ENCODE measurements at regions not wholly inside any gene's neighbourhood (a gene's known extent, or its start where the extent isn't known, plus 50 kb on each side); places are given as distances from the start of the nearest gene placed in this dataset.

DNA sequence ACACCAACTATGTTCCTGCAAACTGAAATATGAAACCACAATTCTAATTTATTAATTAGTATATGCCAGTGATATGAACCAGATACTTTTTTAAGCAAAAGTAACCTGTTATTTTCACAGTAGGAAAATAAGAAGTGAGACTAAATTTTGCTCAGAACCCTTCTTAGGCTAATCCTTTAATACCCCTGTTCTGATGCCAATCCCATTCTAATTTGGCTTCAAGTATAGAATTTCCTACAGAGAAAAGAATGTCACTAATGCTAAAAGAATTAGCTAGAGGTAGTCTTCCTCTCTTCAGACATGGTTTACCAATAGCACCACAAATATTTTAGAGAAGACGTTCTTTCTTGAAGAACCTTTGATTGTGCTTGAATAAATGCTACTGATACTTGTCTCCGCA, 758.4 kb downstream of the FLRT2 start:
- Histone ChIP-seq H3K36me3 (ENCODE audit: control insufficient read depth, insufficient read depth, low read length) (no peaks in the 10 kb centered on the region), H3K27me3 (replicated peaks; ENCODE audit: control insufficient read depth, insufficient read depth, low read length, poor library complexity, severe bottlenecking) (no peaks in the 10 kb centered on the region), H3K9me3 (ENCODE audit: control insufficient read depth, low read length) (no peaks in the 10 kb centered on the region), H3K27ac (ENCODE audit: insufficient read depth, low read length, poor library complexity, severe bottlenecking) (no peak overlapping the region), H3K4me1 (ENCODE audit: control insufficient read depth, insufficient read depth, low read length, poor library complexity, severe bottlenecking) (no peaks in the 10 kb centered on the region), H3K4me3 (ENCODE audit: insufficient read depth, low read depth, low read length, poor library complexity, severe bottlenecking) (no peak overlapping the region)
- no peak for DNase-seq

DNA sequence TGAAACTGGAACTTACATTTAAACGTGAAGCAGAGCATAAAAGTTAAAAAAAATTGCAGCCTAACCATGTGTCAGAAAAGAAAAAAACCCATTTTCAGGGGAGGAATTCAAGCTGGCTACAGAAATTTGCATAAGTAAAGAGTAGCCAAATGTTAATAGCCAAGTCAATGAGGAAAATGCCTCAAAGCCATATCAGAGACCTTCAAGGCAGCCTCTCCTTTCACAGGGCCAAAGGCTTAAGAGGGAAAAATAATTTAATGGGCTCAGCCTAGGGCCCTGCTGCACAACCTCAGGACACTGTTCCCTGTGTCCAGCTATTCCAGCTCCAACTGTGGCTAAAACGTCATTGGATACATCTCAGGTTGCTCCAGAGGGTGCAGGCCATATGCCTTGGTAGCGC, 749.5 kb downstream of the FLRT2 start:
- Histone ChIP-seq H3K27ac (ENCODE audit: insufficient read depth, low read length, poor library complexity, severe bottlenecking) (no peak overlapping the region), H3K4me1 (ENCODE audit: control insufficient read depth, insufficient read depth, low read length, poor library complexity, severe bottlenecking) (no peaks in the 10 kb centered on the region), H3K27me3 (replicated peaks; ENCODE audit: control insufficient read depth, insufficient read depth, low read length, poor library complexity, severe bottlenecking) (no peaks in the 10 kb centered on the region), H3K9me3 (ENCODE audit: control insufficient read depth, low read length) (no peaks in the 10 kb centered on the region), H3K36me3 (ENCODE audit: control insufficient read depth, insufficient read depth, low read length) (no peaks in the 10 kb centered on the region), H3K4me3 (ENCODE audit: insufficient read depth, low read depth, low read length, poor library complexity, severe bottlenecking) (no peak overlapping the region)
- DNase-seq, result no peak

DNA sequence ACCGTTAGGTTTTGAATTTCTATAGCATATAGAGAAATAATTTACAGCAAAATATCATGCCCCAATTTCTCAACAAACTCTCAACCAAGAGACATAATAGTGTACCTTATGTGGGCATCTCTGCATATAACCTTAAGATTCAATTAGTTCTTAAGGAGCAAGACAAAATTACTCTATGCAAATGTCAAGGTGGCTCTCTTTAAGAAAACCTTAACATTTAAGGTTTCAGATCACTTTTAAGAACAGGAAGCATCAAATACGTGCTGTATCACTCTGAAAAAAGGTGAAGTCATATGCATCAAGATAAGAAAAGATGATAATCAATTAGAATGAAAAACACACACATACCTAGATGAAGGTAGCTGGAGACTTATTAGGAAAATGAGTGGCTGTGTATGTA, 728.0 kb downstream of the FLRT2 start:
- no peak for DNase-seq
- no peaks in the 10 kb centered on the region for H3K36me3 ChIP-seq (ENCODE audit: control insufficient read depth, insufficient read depth, low read length)

DNA sequence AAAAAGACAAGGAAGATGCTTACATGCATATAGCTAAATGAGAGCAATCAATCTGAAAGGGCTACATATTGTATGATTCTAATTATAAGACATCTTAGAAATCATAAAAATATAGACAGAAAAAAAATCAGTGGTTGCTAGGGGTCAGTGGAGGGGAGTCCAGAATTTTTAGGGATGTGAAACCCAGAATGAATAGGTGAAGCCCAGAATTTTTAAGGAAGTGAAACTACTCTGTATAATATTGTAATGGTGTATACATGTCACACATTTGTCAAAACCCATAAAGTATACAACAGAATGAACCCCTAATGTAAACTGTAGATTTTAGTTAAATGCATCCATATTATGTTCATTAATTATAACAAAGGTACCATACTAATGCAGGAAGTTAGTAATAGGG, 713.2 kb downstream of the FLRT2 start:
- no peaks in the 10 kb centered on the region for H3K9me3 ChIP-seq (ENCODE audit: control insufficient read depth, low read length)
- no peaks in the 10 kb centered on the region for H3K4me1 ChIP-seq (ENCODE audit: control insufficient read depth, insufficient read depth, low read length, poor library complexity, severe bottlenecking)
- H3K36me3 ChIP-seq (ENCODE audit: control insufficient read depth, insufficient read depth, low read length), result no peaks in the 10 kb centered on the region
- no peak overlapping the region for H3K27ac ChIP-seq (ENCODE audit: insufficient read depth, low read length, poor library complexity, severe bottlenecking)
- H3K27me3 ChIP-seq (replicated peaks; ENCODE audit: control insufficient read depth, insufficient read depth, low read length, poor library complexity, severe bottlenecking), result no peaks in the 10 kb centered on the region
- no peak for DNase-seq
- no peak overlapping the region for H3K4me3 ChIP-seq (ENCODE audit: insufficient read depth, low read depth, low read length, poor library complexity, severe bottlenecking)

More for the DNA sequence above, 728.0 kb downstream of the FLRT2 start:
- no peak overlapping the region for H3K4me3 ChIP-seq (ENCODE audit: insufficient read depth, low read depth, low read length, poor library complexity, severe bottlenecking)
- no peaks in the 10 kb centered on the region for H3K4me1 ChIP-seq (ENCODE audit: control insufficient read depth, insufficient read depth, low read length, poor library complexity, severe bottlenecking)
- H3K27me3 ChIP-seq (replicated peaks; ENCODE audit: control insufficient read depth, insufficient read depth, low read length, poor library complexity, severe bottlenecking), result no peaks in the 10 kb centered on the region
- H3K27ac ChIP-seq (ENCODE audit: insufficient read depth, low read length, poor library complexity, severe bottlenecking), result no peak overlapping the region
- no peaks in the 10 kb centered on the region for H3K9me3 ChIP-seq (ENCODE audit: control insufficient read depth, low read length)

DNA sequence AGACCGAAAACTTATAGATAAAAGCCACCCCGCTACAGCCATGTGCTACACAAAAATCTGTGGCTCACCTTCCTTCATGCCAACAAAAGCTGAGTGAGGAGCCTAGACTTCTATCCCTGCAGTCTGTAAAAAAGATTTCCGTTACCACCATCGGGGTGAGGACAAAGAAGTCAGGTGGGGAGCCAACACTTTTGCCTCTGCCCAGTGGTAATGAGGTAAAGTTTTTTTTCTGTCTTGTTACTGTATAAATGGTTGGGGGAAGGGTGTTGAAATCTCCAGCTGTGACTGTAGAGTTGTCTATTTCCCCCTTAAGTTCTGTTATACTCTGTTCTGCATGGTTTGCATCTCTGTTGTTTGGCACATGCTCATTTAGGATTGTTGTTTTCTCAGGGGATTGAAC, 707.8 kb downstream of the FLRT2 start:
- no peak for DNase-seq
- no peak overlapping the region for H3K27ac ChIP-seq (ENCODE audit: insufficient read depth, low read length, poor library complexity, severe bottlenecking)
- no peaks in the 10 kb centered on the region for H3K9me3 ChIP-seq (ENCODE audit: control insufficient read depth, low read length)
- H3K27me3 ChIP-seq (replicated peaks; ENCODE audit: control insufficient read depth, insufficient read depth, low read length, poor library complexity, severe bottlenecking), result no peaks in the 10 kb centered on the region
- no peaks in the 10 kb centered on the region for H3K4me1 ChIP-seq (ENCODE audit: control insufficient read depth, insufficient read depth, low read length, poor library complexity, severe bottlenecking)
- H3K36me3 ChIP-seq (ENCODE audit: control insufficient read depth, insufficient read depth, low read length), result no peaks in the 10 kb centered on the region
- H3K4me3 ChIP-seq (ENCODE audit: insufficient read depth, low read depth, low read length, poor library complexity, severe bottlenecking), result no peak overlapping the region

- Histone ChIP-seq H3K9me3 (ENCODE audit: control insufficient read depth, low read length) (no peaks in the 10 kb centered on the region), H3K36me3 (ENCODE audit: control insufficient read depth, insufficient read depth, low read length) (no peaks in the 10 kb centered on the region), H3K27ac (ENCODE audit: insufficient read depth, low read length, poor library complexity, severe bottlenecking) (no peak overlapping the region), H3K4me3 (ENCODE audit: insufficient read depth, low read depth, low read length, poor library complexity, severe bottlenecking) (no peak overlapping the region), H3K4me1 (ENCODE audit: control insufficient read depth, insufficient read depth, low read length, poor library complexity, severe bottlenecking) (no peaks in the 10 kb centered on the region), H3K27me3 (replicated peaks; ENCODE audit: control insufficient read depth, insufficient read depth, low read length, poor library complexity, severe bottlenecking) (no peaks in the 10 kb centered on the region)
- no peak for DNase-seq
These were observed 691.8 kb downstream of the FLRT2 start for GRCh38 chr14:86221755-86222154.

GRCh38 chr14:86221000-86221399, 691.1 kb downstream of the FLRT2 start:
- Histone ChIP-seq H3K4me1 (ENCODE audit: control insufficient read depth, insufficient read depth, low read length, poor library complexity, severe bottlenecking) (no peaks in the 10 kb centered on the region), H3K27ac (ENCODE audit: insufficient read depth, low read length, poor library complexity, severe bottlenecking) (no peak overlapping the region), H3K4me3 (ENCODE audit: insufficient read depth, low read depth, low read length, poor library complexity, severe bottlenecking) (no peak overlapping the region), H3K9me3 (ENCODE audit: control insufficient read depth, low read length) (no peaks in the 10 kb centered on the region), H3K36me3 (ENCODE audit: control insufficient read depth, insufficient read depth, low read length) (no peaks in the 10 kb centered on the region), H3K27me3 (replicated peaks; ENCODE audit: control insufficient read depth, insufficient read depth, low read length, poor library complexity, severe bottlenecking) (no peaks in the 10 kb centered on the region)
- no peak for DNase-seq

DNA sequence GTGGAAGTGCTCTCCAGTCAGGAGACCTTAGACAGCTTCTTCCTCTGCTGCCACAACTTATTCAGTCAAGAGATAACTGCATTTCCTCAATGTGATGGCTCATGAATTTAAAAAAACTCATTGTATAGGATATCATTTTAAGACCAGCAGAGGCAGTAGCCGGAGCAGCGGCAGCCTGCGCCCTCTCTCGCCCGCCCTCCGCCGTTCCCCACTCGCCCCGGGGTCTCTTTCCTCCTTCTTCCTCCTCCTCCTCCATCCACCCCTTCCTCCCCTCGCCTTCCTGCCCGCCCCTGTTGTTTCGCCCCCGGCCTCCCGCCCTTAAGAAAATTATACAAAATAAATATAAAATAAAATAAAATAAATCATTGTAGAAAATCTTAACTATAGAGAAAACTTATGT, 687.6 kb downstream of the FLRT2 start:
- Histone ChIP-seq H3K27ac (ENCODE audit: insufficient read depth, low read length, poor library complexity, severe bottlenecking) (no peak overlapping the region), H3K36me3 (ENCODE audit: control insufficient read depth, insufficient read depth, low read length) (no peaks in the 10 kb centered on the region), H3K4me3 (ENCODE audit: insufficient read depth, low read depth, low read length, poor library complexity, severe bottlenecking) (no peak overlapping the region), H3K4me1 (ENCODE audit: control insufficient read depth, insufficient read depth, low read length, poor library complexity, severe bottlenecking) (no peaks in the 10 kb centered on the region), H3K27me3 (replicated peaks; ENCODE audit: control insufficient read depth, insufficient read depth, low read length, poor library complexity, severe bottlenecking) (no peaks in the 10 kb centered on the region), H3K9me3 (ENCODE audit: control insufficient read depth, low read length) (no peaks in the 10 kb centered on the region)
- DNase-seq, result no peak

GRCh38 chr14:86203843-86204242, 673.9 kb downstream of the FLRT2 start:
- H3K27ac ChIP-seq (ENCODE audit: insufficient read depth, low read length, poor library complexity, severe bottlenecking), result no peak overlapping the region
- H3K9me3 ChIP-seq (ENCODE audit: control insufficient read depth, low read length), result no peaks in the 10 kb centered on the region
- no peaks in the 10 kb centered on the region for H3K27me3 ChIP-seq (replicated peaks; ENCODE audit: control insufficient read depth, insufficient read depth, low read length, poor library complexity, severe bottlenecking)
- no peak for DNase-seq
- H3K4me1 ChIP-seq (ENCODE audit: control insufficient read depth, insufficient read depth, low read length, poor library complexity, severe bottlenecking), result no peaks in the 10 kb centered on the region
- H3K36me3 ChIP-seq (ENCODE audit: control insufficient read depth, insufficient read depth, low read length), result no peaks in the 10 kb centered on the region
- H3K4me3 ChIP-seq (ENCODE audit: insufficient read depth, low read depth, low read length, poor library complexity, severe bottlenecking), result no peak overlapping the region

DNA sequence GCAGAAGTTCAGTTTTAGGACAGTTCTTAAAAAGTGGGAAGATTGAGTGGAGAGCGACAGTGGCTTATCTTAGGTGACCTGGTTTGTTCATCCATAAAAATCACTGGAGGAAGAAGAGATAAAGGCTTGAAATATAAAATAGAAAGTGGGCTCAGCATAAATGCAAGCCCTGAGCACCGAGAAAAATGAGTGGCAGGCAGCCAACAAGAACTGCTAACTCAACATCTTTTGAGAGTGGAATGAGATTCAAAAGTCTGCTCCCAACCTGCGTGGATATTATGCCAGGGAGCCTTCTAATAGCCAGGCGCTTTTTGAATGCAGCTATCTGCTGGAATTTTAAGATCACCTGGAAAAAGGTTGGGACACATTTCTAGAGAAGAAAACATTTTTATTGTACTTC, 666.5 kb downstream of the FLRT2 start:
- DNase-seq, result no peak
- no peak overlapping the region for H3K27ac ChIP-seq (ENCODE audit: insufficient read depth, low read length, poor library complexity, severe bottlenecking)
- H3K36me3 ChIP-seq (ENCODE audit: control insufficient read depth, insufficient read depth, low read length), result no peaks in the 10 kb centered on the region
- H3K27me3 ChIP-seq (replicated peaks; ENCODE audit: control insufficient read depth, insufficient read depth, low read length, poor library complexity, severe bottlenecking), result no peaks in the 10 kb centered on the region
- H3K9me3 ChIP-seq (ENCODE audit: control insufficient read depth, low read length), result no peaks in the 10 kb centered on the region
- H3K4me3 ChIP-seq (ENCODE audit: insufficient read depth, low read depth, low read length, poor library complexity, severe bottlenecking), result no peak overlapping the region
- no peaks in the 10 kb centered on the region for H3K4me1 ChIP-seq (ENCODE audit: control insufficient read depth, insufficient read depth, low read length, poor library complexity, severe bottlenecking)

DNA sequence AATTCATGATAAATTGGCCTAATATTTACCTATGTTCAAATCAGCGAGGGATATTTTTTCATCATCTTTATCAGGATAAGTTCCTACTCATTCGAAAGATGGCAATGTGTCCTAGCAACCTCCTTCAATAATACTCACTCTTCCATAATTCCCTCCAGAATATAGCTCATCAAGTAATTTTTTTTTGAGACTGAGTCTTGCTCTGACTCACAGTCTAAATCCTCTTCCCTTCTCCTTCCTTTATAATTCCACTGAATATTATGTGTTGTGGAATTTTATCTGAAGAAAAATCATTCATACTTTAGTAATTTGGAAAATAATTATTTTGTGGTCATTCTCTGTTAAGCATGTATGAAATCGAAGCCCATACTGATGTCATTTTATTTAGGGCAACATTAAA, 663.8 kb downstream of the FLRT2 start:
- Histone ChIP-seq H3K4me1 (ENCODE audit: control insufficient read depth, insufficient read depth, low read length, poor library complexity, severe bottlenecking) (no peaks in the 10 kb centered on the region), H3K27ac (ENCODE audit: insufficient read depth, low read length, poor library complexity, severe bottlenecking) (no peak overlapping the region), H3K4me3 (ENCODE audit: insufficient read depth, low read depth, low read length, poor library complexity, severe bottlenecking) (no peak overlapping the region), H3K27me3 (replicated peaks; ENCODE audit: control insufficient read depth, insufficient read depth, low read length, poor library complexity, severe bottlenecking) (no peaks in the 10 kb centered on the region), H3K9me3 (ENCODE audit: control insufficient read depth, low read length) (no peaks in the 10 kb centered on the region), H3K36me3 (ENCODE audit: control insufficient read depth, insufficient read depth, low read length) (no peaks in the 10 kb centered on the region)
- DNase-seq, result no peak
